GM18517 (cell line): ENCODE measurements at regions not wholly inside any gene's neighbourhood (a gene's known extent, or its start where the extent isn't known, plus 50 kb on each side); places are given as distances from the start of the nearest gene placed in this dataset.

Experiments
- ATAC-seq: cut with Tn5 transposase; IDR thresholded peaks from one replicate; pipeline ENCODE4 v1.9.1; 2021; ENCODE audit warnings: mild to moderate bottlenecking, moderate library complexity; ENCODE audit not compliant: unreplicated experiment

DNA sequence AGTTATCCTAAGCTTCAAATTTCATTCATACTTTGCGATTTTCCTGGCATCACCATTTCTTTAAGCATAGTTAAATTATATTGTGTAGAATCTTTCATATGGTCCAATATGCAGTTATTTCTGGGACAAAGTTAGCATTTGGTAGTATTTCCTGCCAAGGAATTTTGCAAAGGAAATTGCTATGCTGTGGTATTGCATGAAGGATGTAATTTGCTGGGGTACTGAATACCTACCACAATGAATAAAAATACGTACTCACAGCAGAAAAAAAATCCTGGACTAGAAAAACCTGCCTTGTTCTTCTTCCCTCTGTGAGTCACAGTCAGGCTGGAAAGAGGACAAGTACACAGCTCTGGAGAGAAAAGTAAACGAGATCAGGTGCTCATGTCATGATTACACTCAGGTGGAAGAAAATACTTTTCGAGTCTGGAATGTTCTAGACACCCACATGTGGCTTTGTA, 241.2 kb downstream of the PTBP2 start:
- ATAC-seq = no peak

DNA sequence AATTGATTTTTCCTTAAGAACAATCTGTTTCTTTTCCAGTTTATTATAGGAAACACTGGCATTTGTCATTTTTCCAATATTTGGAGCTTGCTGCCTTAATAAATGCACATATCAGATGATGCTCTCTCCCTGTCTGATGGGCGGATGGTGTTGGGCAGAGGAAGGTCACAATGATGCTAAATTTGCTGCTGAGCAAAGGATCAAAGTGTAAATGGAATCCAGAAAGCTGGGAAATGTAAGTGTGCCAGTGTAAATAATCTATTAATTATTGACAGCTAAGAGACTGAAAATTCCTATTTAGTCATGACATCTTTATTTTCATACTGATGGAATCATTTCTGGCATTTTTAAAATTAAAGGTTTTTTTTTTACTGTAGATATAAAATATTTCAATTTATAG, 243.2 kb downstream of the PTBP2 start:
- ATAC-seq = no peak

DNA sequence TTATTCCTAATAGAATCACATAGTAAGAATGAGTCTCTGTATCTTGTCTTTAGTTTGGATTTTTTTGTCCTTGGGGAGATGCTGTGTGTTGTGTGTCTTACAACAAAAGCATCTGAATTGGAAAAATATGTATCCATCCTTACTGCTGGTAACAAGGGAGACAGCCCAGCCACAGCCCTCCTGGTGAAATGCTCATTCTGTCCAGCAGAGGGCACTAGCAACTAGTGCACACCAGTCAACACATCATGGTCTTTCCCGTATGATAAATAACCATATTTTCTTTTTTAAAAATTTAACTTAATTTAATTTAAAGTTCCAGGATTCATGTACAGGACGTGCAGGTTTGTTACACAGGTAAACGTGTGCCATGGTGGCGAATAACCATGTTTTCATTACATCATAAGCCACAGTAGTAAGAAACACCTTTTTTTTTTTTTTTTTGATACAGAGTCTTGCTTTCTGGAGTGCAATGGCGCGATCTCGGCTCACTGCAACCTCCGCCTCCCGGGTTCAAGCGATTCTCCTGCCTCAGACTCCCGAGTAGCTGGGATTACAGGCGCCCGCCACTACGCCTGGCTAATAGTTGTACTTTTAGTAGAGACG, 245.1 kb downstream of the PTBP2 start:
- peak; percentile 93 for ATAC-seq

DNA sequence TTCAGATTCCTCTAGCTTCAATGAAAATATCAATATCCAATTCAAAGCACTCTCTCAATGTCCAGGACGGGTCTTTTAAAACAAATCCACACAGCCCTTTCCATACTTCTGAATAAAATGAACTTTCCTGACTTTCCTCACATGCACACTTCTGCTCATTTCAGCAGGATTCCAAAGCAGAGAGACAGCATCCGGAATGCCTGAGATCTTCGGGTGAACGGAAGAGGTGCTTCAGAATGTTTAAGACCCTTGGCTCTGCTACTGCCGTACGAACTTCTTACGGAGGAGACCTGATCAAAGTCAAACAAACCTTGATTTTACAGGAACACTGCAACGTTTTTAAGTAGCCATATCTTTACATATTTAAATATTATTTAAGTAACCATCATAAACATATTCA, 245.7 kb downstream of the PTBP2 start:
- ATAC-seq = no peak

DNA sequence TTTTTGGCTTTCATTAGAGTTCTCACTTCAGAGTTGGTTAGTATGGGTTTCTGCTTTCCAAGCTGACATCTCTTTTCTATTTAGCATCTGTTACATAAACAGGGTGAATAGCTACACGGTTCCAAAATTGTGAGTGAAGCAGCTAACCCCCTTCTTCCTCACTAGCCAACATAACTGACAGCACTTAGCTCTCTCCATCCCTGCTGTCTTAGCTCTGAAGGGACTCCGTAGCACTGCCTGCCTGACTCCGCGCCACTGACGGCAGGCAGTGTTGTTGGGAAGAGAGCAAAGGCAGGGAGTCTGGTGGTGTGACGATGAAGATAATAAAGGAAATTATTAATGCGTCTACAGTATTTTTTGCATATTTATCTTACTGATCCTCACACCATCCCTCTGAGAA, 247.0 kb downstream of the PTBP2 start:
- no peak for ATAC-seq

DNA sequence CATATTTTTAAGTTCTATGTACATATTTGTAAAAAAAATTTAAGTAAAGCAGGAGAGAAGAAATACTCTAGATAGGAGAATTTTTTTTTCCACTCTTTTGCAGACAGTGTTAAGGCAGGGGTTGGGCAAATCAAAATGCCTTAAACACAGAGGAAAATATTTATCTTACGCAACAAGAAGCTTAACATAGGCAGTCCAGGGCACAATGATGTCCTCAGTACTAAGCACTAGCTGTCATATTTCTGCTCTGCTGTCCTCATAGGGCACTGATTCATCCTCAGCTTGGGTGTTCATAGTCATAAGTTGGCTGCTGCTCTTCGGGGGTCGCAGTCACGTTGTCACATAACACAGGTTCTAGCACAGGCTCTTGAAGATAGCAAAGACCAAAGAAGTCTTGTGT, 247.4 kb downstream of the PTBP2 start:
- ATAC-seq = no peak

DNA sequence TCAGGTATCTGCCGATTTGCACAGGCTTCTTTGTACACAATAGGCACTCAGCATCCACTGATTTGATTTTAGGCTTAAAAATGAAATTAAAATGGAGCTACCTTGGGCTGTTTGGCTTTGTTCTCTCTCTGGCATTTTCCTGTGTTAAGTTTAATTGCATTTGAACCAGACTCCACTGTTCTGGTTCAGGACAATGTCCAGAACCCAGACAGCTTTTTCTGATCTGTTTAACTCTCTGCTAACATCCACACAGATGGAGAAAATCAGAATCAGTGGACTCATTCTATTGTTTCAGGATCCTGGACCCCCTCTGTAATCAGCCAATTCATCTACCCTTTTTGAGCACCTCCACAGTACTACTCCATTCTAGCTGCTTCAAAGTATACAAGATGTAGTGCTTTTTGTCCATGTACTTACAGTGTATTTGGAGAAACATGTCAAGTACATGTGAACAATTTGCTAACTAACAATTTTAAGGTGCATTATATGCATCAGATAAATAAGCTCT, 248.1 kb downstream of the PTBP2 start:
- no peak for ATAC-seq

DNA sequence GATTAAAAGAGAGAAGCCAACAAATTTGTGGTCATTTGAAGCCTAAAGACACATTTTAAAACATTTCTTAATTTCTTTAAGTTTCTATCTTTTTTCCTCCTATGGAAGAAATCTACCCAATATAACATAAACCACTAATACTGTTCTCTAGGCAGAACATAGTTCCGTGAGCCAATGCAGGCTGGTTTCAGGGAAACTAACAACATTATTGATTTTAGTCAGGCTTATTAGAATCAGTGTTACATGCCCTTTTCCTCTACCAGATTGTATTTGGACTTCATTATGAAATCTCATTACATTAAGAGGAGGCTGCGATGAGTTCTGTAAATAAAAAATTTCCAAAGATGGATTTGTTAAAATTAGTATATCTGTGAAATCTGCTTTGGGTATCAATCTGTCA, 249.9 kb downstream of the PTBP2 start:
- no peak for ATAC-seq

DNA sequence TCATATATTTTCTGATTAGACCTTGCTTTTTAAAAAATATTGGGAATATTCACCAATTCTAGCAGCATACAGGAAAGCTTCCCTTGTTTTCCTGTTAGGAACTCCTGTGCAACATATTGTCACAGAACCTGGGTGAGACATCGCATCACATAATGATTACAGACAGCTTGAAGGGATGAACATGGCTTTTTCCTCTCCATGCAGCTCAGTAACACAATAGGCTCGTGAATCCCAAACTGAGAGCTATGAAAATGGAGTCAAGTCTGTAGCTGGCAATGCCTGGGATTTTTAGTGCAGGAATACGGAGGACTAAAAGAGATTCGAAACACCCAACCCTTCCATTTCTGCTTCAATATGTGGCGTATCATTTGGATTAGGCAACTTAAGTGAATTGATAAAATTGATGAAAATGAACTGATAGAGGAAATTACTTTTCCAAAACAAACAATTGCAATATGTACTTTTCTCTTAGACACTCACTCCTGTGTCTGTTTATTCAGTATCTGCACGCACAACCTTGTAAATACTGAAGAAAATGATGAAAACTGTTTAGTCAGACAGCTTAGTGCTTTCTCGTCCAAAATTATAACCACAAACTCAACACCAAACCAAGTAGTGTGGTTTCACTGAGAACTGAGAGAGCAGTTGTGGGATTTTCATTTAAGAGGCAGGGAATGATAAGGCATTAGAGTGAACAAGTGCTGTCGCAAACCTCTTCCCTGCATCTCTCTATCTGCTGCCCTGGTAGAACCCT, 250.4 kb downstream of the PTBP2 start:
- ATAC-seq = no peak

DNA sequence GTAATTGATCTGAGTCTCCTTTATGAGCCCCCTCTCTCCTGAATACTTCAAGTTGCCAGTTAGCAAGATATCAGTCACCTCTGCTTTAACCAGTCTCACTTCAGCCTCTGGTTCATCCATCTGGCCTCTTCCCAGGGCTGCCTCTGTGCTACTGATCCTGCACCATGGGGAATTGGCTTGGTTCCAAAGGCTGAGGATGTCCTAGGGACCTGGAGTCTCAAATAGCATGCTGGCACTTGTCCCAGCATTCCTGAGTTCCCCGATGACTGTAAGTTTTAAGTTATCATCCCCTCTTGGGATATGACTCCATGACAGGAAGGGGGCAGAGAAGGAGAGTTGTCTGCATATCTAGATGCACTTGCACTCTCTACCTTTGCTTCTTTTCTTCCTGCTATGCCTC, 252.0 kb downstream of the PTBP2 start:
- ATAC-seq = no peak

DNA sequence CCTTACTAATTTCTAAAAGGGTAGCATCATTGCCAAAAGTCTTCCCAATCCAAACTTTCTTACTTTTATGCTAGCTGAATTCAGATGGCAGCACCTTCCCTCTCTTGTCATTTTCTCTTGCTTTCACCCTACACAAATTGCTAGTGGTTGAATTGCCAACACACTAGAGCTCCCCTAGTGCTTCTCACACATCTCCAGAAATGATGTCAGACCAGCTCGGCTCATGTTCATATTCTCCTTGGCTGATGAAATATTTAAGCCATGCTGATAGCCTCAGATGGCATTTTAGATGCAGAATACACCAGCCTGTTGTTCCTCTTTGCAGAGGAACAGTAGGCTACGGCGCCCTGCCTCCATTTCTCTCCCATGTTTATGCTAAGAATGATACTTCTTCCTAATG, 256.9 kb downstream of the PTBP2 start:
- ATAC-seq = no peak

DNA sequence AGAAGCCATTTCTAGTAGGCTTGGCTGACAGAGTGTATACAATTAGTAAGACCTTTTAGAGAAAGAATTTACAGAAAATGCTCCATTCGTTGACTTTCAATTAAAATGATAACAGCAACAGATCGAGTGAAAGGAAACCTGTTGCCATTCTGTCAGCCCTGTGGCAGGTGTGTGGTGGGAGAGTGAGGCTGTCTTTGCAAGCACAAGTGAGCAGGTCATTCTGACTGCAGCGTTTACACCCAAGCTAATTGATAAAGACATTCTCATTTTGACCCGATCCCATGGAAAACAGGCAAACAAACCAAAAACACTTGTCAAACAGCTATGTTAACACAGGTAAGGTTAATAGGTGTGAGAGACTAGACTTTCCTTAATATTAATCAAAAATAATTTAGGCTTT, 257.3 kb downstream of the PTBP2 start:
- ATAC-seq = no peak

DNA sequence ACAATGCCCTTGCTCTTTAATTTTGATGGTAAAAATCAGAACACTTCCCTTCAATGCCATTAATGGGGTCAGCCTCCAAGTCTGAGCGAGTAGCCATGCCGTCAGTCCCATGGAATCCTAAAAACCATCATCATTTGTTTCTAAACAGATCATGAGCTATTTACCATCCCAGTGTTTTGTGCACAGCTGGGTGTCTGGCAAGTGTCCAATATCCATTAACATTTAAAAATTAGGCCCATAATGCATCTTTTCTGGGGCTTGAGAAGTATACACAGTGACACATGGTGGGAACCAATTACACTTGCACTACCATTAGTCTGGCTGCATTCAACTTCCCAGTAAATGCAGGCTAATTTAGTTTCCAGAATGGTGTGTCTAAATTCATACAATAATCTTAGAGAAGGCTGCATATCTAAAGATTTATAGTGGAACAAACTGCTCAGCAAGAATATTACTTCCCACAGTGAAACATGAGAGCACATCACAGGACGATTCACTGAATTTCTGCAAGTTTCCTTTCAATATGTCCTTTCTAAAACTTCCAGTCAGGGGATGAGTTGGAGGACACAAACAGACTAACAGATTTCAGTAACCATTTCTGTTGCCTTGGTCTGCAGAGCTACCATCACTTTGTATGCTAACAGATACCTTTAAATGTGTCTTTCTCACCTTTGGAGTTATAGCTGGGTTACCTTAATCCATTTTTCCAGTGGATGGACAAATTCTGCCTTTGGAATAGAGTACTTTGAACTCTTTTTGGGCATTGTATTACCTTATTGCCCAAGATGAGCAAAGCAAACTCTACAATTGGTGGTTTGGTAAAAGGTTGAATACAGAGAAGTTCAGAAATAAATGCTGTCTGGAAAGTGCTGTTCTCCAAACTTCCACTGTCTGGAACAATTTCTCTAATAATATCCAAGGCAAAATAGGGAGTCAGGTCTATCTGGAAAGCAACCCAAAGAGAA, 258.0 kb downstream of the PTBP2 start:
- ATAC-seq = no peak

DNA sequence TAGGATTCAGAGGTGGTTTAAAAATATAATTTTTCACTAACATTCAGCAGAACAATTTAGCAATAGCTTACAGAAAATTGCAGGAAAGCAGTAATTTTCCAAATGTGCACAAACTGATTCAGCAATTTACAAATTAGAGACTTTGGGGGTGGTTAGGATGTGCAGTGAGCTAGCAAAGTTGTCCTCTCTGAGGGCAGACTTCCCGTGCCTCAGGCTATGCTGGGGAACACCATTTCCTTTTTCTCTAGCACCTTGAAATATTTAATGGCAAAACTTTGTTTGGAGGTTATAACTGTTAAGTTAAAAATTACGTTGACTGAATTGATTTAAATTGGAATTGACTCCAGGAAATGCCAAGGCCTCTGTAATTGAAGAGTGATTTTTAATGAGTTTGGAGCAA, 258.9 kb downstream of the PTBP2 start:
- no peak for ATAC-seq

DNA sequence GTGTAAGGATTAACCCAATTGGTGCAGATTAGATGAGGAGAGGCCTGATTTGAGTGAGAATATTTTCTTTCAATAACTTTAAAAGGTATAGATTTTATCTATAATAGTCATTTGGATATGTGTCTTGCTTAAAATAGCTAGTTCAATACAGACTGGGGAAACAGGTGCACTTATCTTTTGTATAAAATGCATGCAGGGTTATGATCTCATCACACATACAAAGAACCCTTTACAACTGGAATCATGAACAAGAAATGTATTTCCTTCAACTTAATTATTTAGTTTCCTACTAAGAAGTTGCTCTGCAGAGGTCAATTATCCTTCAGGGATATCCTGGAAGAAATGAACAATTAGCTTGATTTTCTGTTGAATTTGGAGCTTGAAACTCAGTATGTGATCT, 259.6 kb downstream of the PTBP2 start:
- ATAC-seq = no peak

DNA sequence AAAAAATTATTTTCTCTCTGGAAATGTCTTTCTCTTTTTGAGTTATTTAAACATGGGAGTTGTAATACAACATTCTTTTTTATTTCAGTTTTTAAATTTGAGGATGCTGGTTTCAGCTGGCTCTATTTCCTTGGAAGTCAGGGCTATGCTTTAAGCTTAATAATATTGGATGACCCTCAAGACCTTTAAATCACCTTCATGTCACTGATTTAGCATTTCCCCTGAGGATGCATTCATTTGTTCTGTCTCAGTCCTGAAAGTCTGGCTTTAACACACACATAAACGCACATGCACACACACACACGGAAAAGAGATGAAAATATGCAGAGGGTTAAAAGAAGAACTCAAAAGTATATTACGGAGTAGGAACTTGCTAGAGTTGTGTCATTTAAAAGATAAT, 260.5 kb downstream of the PTBP2 start:
- ATAC-seq = no peak

DNA sequence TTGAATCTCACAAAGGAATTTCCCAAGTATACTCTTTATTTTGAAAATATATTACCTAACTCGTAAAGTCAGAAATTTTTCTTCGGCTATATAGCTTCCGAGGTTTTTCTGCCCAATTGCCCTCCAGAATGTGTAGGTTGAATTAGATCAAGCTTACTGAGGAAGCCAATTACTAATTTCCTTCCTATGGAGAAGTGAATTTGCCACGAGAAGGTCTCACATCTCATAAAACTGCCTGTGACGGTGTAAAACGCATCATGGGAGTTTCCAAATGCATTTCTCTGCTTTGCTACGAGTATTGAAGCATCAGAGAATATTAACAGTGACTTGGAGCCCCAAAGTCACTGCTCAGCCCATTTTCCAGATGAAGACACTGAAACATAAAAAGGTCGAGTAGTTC, 262.3 kb downstream of the PTBP2 start:
- no peak for ATAC-seq

DNA sequence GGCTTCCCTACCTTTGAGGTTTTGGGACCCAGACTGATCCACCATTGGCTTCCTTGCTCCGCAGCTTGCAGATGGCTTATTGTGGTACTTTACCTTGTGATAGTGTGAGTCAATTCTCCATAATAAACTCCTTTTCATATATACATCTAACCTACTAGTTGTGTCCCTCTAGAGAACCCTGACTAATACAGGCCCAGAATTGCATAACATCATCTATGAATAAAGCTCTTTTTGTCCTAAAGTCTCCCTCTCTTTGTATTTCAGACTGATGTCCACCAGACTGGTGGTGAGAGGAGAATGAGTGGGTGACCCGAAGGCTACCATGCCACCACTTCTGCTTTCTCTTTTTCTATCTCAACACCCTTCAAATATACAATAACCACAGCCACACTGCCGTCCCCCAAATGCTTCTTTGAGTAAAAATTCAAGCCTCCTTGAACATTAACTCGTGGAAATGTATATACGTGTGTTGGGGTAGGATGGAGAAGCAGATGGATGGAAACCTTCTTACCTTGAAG, 265.7 kb downstream of the PTBP2 start:
- no peak for ATAC-seq

DNA sequence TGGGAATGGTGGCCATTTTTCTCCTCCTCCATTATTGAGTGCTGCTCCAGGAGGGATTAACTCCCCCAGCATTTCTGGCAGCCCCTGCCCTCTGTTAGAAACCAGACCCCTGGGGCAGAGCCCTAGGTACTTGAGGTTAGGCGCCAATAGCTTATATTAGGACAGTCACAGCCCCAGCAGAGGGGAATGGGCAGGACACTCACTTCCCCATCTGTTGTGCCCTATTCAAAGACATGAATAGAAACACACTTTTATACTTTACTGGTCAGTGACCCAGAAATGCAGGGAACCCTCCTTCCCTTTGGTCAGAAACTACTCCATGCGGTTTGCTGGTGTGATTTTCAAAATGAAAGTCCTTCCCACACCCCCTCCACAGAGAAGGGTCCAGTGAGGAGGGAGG, 267.7 kb downstream of the PTBP2 start:
- no peak for ATAC-seq

DNA sequence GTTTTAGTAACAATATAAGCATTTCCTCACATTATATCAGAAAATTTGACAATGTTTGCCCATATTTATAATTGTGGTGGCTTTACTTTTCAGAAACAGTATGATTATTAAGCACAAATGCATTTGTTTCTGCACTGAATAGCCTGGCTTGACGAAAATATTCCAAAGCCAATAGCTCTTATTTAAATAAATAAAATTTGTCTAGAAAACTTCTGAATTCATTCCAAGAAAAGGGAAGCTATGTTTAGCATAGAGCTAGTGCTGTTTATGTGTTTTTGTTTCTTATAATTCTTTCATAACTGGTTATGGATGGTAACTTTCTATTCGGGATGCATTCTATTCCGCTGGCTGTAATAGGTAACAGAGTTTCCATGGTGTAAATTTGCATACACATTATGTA, 268.6 kb downstream of the PTBP2 start:
- no peak for ATAC-seq

DNA sequence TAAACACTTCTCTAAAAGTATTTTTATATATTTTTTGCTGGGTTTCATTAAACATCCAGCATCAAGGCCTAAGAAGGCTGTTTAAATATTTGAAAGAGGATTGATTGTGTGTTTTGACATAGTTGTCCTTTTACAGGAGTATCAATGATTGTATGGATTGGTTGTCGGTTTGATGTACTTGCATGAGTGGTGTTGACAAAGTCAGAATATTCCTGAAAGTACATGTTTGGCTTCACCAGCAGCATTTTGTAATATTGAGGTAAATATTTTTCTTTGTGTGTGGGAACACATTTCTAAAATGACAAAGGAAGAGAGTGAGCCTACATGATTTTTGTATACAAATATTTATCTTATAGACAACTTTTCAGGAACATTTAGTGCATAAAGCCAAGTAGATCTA, 269.7 kb downstream of the PTBP2 start:
- ATAC-seq = no peak
